ELF-1 (cell line): ENCODE measurements at regions not wholly inside any gene's neighbourhood (a gene's known extent, or its start where the extent isn't known, plus 50 kb on each side); places are given as distances from the start of the nearest gene placed in this dataset.

ENCODE experiments used
- DNase-seq: peaks from one replicate; pipeline ENCODE4 v3.0.0-alpha.2; 2016; ENCODE audit warnings: low read depth, low spot score

- DNase-seq = no peak
Observed at GRCh38 chrX:68927178-68927577, 98.4 kb downstream of the EFNB1 start.

- no peak for DNase-seq
Observed at GRCh38 chrX:68923147-68923546, 94.3 kb downstream of the EFNB1 start.

- DNase-seq = no peak
Observed at GRCh38 chrX:68922013-68922412, 93.2 kb downstream of the EFNB1 start.

GRCh38 chrX:68920561-68920960 is 91.7 kb downstream of the EFNB1 start:
- DNase-seq = no peak

GRCh38 chrX:68919707-68920106 is 90.9 kb downstream of the EFNB1 start:
- DNase-seq = no peak

GRCh38 chrX:68918202-68918601 is 89.4 kb downstream of the EFNB1 start:
- no peak for DNase-seq

GRCh38 chrX:68917799-68918198 is 89.0 kb downstream of the EFNB1 start:
- peak; percentile 73 for DNase-seq

- no peak for DNase-seq
Observed at GRCh38 chrX:68916891-68917290, 88.1 kb downstream of the EFNB1 start.

- no peak for DNase-seq
Observed at GRCh38 chrX:68915778-68916177, 87.0 kb downstream of the EFNB1 start.

- DNase-seq = peak; percentile 82
Observed at GRCh38 chrX:68914479-68914946, 85.7 kb downstream of the EFNB1 start.

- no peak for DNase-seq
Observed at GRCh38 chrX:68913249-68913547, 84.4 kb downstream of the EFNB1 start.

- DNase-seq = peak; percentile 88
Observed at GRCh38 chrX:68912113-68912512, 83.3 kb downstream of the EFNB1 start.

- no peak for DNase-seq
Observed at GRCh38 chrX:68910731-68911428, 82.1 kb downstream of the EFNB1 start.

- no peak for DNase-seq
Observed at GRCh38 chrX:68909945-68910344, 81.1 kb downstream of the EFNB1 start.

GRCh38 chrX:68908071-68908470 is 79.2 kb downstream of the EFNB1 start:
- no peak for DNase-seq

GRCh38 chrX:68902706-68903504 is 74.1 kb downstream of the EFNB1 start:
- DNase-seq = no peak

- peak; percentile 67 for DNase-seq
Observed at GRCh38 chrX:68901519-68901918, 72.7 kb downstream of the EFNB1 start.

- DNase-seq = no peak
Observed at GRCh38 chrX:68898598-68898997, 69.8 kb downstream of the EFNB1 start.

- DNase-seq = no peak
Observed at GRCh38 chrX:68897118-68897945, 68.5 kb downstream of the EFNB1 start.

GRCh38 chrX:68896581-68896980 is 67.8 kb downstream of the EFNB1 start:
- no peak for DNase-seq

- DNase-seq = no peak
Observed at GRCh38 chrX:68895778-68896177, 67.0 kb downstream of the EFNB1 start.

GRCh38 chrX:68895341-68895755 is 66.5 kb downstream of the EFNB1 start:
- DNase-seq = no peak
